GM12872 (cell line): ENCODE measurements at regions not wholly inside any gene's neighbourhood (a gene's known extent, or its start where the extent isn't known, plus 50 kb on each side); places are given as distances from the start of the nearest gene placed in this dataset.

Experiments used
- TF ChIP-seq, protein P1 (sequence below): IDR thresholded peaks from 3 replicates; pipeline ENCODE4 v1.5.1; 2011; ENCODE audit warnings: low read depth, mild to moderate bottlenecking, low read length, moderate library complexity; ENCODE audit not compliant: insufficient read depth

DNA sequence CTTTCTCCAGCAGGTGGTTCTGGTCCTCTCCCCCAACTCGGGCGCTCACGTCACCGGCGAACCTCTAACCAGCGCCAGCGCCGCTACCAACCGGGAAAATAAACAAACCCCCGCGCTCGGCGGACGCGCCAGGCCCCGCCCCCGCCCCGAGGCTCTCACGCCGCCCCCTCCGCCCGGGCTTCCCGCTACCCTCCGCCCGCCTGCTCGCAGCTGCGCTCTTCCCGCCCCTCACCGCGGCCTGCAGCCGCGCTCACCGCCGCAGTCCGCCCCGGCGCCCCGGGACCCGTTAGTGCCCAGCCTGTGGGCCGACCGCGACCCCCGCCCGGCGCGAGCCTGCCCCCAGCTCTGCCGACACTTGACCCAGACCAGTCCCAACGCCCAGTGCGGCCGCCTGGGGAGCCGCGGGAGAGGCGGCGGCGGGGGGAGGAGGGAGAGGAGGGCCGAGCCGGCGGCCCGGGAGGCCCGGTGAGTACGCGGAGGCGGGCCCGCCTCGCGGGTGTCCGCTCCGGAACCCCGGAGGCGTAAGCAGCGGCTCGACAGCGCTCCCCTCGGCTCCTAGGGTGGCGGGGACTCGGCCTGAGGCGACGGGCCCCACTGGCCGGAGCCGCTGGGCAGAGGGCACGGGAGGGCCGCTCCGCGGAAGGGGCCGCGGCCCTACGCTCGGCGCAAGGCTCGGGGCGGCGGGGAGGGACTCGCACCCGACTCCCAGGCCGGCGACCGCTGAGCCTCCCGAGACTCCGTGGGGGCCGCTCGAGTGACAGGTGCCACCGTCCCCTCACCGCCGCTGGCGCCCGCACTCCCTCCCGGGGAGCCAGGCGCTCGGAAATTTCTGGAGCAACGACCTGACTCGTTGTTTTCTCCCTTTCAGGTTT, 63.6 kb upstream of the AGTPBP1 start:
- TF ChIP-seq, protein P1, sequence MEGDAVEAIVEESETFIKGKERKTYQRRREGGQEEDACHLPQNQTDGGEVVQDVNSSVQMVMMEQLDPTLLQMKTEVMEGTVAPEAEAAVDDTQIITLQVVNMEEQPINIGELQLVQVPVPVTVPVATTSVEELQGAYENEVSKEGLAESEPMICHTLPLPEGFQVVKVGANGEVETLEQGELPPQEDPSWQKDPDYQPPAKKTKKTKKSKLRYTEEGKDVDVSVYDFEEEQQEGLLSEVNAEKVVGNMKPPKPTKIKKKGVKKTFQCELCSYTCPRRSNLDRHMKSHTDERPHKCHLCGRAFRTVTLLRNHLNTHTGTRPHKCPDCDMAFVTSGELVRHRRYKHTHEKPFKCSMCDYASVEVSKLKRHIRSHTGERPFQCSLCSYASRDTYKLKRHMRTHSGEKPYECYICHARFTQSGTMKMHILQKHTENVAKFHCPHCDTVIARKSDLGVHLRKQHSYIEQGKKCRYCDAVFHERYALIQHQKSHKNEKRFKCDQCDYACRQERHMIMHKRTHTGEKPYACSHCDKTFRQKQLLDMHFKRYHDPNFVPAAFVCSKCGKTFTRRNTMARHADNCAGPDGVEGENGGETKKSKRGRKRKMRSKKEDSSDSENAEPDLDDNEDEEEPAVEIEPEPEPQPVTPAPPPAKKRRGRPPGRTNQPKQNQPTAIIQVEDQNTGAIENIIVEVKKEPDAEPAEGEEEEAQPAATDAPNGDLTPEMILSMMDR = peak; percentile 30; the same call in 1 of the 3 replicates

DNA sequence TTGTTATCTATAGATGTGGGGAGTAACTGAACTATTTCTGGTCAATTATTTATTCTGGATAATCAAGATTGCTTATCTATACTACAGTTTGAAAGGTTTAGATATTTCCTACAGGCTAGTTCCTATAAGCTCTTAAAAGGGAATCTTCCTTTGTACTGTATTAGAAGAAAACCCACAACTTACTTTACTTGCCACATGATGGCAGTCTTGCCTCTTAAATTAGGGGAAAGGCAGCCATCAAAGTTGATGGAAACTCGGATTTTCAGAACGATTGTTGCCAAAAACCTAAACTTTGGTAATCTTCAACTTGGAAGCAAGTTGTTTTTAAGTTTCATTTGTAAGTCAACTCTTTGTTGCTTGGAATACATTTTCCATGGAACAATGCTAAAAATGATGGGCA, 77.2 kb upstream of the AGTPBP1 start:
- TF ChIP-seq, protein P1 = peak; percentile 24; the same call in 1 of the 3 replicates

DNA sequence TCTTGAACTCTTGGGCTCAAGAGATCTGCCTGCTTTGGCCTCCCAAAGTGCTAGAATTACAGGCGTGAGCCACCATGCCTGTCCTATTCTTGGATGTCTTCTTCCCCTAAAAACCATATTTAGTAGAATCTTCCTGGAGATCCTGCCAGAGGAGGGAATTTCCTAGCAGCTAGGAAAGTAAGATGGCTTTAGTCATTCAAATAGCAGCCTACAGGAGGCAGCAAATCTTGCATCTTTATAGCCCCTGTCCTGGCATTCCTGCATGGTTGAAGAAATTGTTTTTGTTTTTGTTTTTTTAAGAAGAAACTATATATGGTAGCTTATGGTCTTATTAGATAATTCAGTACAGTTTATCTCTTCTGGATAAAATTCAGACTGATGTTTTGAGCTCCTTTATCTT, 83.2 kb upstream of the AGTPBP1 start:
- TF ChIP-seq, protein P1 = peak; percentile 29; the same call in 1 of the 3 replicates

DNA sequence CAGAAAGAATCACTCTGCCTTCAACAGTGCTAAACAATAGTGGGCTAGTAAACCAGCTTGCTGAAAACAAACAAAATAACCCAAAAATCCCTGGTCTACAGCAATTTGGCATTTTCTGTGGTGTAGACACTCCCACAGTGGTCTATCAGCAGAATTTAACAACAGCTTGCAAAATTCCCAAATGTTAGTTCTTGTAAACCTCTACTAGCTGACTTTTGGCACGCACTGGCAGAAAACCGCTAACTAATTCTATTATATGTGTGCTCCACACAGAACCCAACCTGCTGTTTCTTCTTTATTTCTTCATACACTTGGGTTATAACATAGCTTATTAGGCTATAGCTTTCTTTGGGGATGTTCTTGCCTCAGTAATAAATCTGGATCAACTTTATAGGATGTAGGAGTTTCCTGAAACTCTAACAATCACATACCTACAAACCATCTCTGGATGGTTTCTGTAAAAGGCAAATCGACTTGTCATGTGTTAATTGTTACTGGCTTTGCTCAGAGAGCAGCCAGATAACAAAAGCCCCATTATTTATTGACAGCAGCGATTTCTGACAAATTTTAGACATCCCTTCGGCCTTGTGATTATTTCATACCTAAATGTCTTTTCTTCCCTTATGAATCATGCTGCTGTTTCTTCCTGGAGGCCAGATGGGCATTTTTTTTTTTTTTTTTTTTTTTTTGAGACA, 82.7 kb upstream of the NAA35 start:
- TF ChIP-seq, protein P1 = no peak

DNA sequence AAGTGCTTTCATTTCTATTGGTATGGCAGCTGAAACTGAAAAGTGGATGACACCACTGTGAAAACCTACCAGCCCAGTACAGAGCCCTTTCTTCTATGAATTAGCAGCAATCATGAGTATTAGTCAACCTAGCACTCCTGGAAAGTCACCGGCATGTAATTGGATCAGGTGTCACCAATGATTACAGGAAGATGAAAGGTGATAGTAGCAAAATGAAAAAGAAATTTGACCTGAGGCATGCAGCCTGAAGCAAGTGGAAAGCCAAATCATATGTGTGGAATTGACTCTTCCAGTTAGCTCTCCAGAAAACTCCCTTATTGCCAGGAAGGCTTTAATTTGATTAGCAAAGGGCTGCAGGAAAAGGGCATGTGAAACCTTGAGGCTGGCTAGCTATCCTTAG, 81.2 kb upstream of the NAA35 start:
- TF ChIP-seq, protein P1 = no peak

DNA sequence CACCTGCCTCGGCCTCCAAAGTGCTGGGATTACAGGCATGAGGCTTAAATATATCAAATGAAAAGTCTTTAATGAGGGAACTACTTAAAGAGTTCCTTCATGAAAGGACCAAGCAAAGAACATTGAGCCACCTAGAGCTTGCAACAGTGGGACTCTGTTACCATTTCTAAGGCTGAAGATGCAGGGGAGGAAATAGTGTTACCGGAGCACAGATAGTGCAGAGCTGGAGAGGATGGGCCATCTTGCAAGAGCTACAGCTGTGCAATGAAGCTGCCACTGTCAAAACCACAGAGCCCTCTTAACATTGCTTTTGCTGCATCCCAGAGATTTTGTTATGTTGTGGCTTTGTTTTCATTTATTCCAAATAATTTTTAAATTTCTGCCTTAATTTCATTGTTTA, 77.1 kb upstream of the NAA35 start:
- TF ChIP-seq, protein P1 = no peak

DNA sequence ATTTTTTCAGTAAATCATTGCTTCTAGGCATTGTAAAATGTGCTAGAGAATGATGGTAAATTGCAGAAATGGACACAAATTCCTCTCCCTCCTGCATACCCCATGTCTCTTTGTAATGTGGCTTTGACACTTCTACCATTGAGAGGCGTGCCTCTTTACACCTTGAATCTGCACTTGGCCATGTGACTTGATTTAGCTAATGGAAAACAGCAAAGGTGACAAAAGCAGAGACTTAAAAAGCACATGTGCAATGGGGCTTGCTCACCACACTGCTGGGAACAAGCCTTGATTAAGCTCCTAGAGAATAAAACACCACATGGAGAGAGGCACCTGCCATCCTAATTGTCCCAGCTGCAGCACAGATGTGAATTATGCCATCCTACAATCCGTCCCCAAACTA, 69.9 kb upstream of the NAA35 start:
- TF ChIP-seq, protein P1 = no peak
